ENCODE measurements at regions not wholly inside any gene's neighbourhood (a gene's known extent, or its start where the extent isn't known, plus 50 kb on each side); places are given as distances from the start of the nearest gene placed in this dataset.

- H3K9me2 ChIP-seq (replicated peaks; ENCODE audit: insufficient read depth), result no peaks in the 10 kb centered on the region
- H3K9me3 ChIP-seq (ENCODE audit: low read depth), result no peaks in the 10 kb centered on the region
- no peaks in the 10 kb centered on the region for H4K20me1 ChIP-seq (ENCODE audit: insufficient read depth, poor library complexity, severe bottlenecking)
- H3K4me1 ChIP-seq (ENCODE audit: insufficient read depth), result peaks cover 10% of the 10 kb centered on the region
- no peak overlapping the region for H2AFZ ChIP-seq
- 97% methylated on average over 12 of the region's 12 CpGs for WGBS (ENCODE audit: low lambda C conversion rate, missing lambda C conversion rate)
- no peak for DNase-seq (ENCODE audit: low spot score)
- no peak overlapping the region for H3K4me2 ChIP-seq
- TF ChIP-seq CTCF (IDR thresholded peaks at IDR 0.05; ENCODE audit: poor library complexity), result no peak
- TF ChIP-seq EZH2 (IDR thresholded peaks at IDR 0.05; ENCODE audit: borderline replicate concordance), result no peak
- TF ChIP-seq EZH2phosphoT487 (IDR thresholded peaks at IDR 0.05; ENCODE audit: low read depth, severe bottlenecking, unreplicated experiment), result no peak
- H3K36me3 ChIP-seq (replicated peaks; ENCODE audit: insufficient read depth, low read depth), result no peaks in the 10 kb centered on the region
- no peak overlapping the region for H3K27ac ChIP-seq
- H3K79me2 ChIP-seq, result no peaks in the 10 kb centered on the region
- H3K4me3 ChIP-seq, result no peak overlapping the region
- H3K27me3 ChIP-seq, result no peaks in the 10 kb centered on the region
These were observed 173.2 kb upstream of the PPP2R2D start for GRCh38 chr10:131727560-131727959.

- H3K36me3 ChIP-seq (replicated peaks; ENCODE audit: insufficient read depth, low read depth), result no peaks in the 10 kb centered on the region
- no peak overlapping the region for H2AFZ ChIP-seq
- H3K27ac ChIP-seq, result no peak overlapping the region
- H3K9me3 ChIP-seq (ENCODE audit: low read depth), result no peaks in the 10 kb centered on the region
- no peak for DNase-seq (ENCODE audit: low spot score)
- WGBS (ENCODE audit: low lambda C conversion rate, missing lambda C conversion rate), result 77% methylated on average over 16 of the region's 16 CpGs
- no peaks in the 10 kb centered on the region for H3K79me2 ChIP-seq
- H4K20me1 ChIP-seq (ENCODE audit: insufficient read depth, poor library complexity, severe bottlenecking), result no peaks in the 10 kb centered on the region
- TF ChIP-seq EZH2phosphoT487 (IDR thresholded peaks at IDR 0.05; ENCODE audit: low read depth, severe bottlenecking, unreplicated experiment) (no peak), EZH2 (IDR thresholded peaks at IDR 0.05; ENCODE audit: borderline replicate concordance) (no peak), CTCF (IDR thresholded peaks at IDR 0.05; ENCODE audit: poor library complexity) (no peak)
- no peaks in the 10 kb centered on the region for H3K27me3 ChIP-seq
- H3K9me2 ChIP-seq (replicated peaks; ENCODE audit: insufficient read depth), result no peaks in the 10 kb centered on the region
- no peak overlapping the region for H3K4me2 ChIP-seq
- no peak overlapping the region for H3K4me3 ChIP-seq
- peaks cover 10% of the 10 kb centered on the region for H3K4me1 ChIP-seq (ENCODE audit: insufficient read depth)
These were observed 172.3 kb upstream of the PPP2R2D start for GRCh38 chr10:131728286-131729228.

- Histone ChIP-seq H3K4me2 (no peak overlapping the region), H3K9me3 (ENCODE audit: low read depth) (no peaks in the 10 kb centered on the region), H3K27me3 (no peaks in the 10 kb centered on the region), H3K4me1 (ENCODE audit: insufficient read depth) (peaks cover 10% of the 10 kb centered on the region), H3K79me2 (no peaks in the 10 kb centered on the region), H3K36me3 (replicated peaks; ENCODE audit: insufficient read depth, low read depth) (no peaks in the 10 kb centered on the region), H3K27ac (no peak overlapping the region), H3K9me2 (replicated peaks; ENCODE audit: insufficient read depth) (no peaks in the 10 kb centered on the region), H3K4me3 (no peak overlapping the region), H2AFZ (no peak overlapping the region), H4K20me1 (ENCODE audit: insufficient read depth, poor library complexity, severe bottlenecking) (no peaks in the 10 kb centered on the region)
- no peak for DNase-seq (ENCODE audit: low spot score)
- no peak for TF ChIP-seq EZH2phosphoT487 (IDR thresholded peaks at IDR 0.05; ENCODE audit: low read depth, severe bottlenecking, unreplicated experiment)
- TF ChIP-seq CTCF (IDR thresholded peaks at IDR 0.05; ENCODE audit: poor library complexity), result no peak
- TF ChIP-seq EZH2 (IDR thresholded peaks at IDR 0.05; ENCODE audit: borderline replicate concordance), result no peak
- WGBS (ENCODE audit: low lambda C conversion rate, missing lambda C conversion rate), result 80% methylated on average over 6 of the region's 6 CpGs
These were observed 171.4 kb upstream of the PPP2R2D start for GRCh38 chr10:131729361-131729760.
